ENCODE measurements at regions not wholly inside any gene's neighbourhood (a gene's known extent, or its start where the extent isn't known, plus 50 kb on each side); places are given as distances from the start of the nearest gene placed in this dataset.

DNA sequence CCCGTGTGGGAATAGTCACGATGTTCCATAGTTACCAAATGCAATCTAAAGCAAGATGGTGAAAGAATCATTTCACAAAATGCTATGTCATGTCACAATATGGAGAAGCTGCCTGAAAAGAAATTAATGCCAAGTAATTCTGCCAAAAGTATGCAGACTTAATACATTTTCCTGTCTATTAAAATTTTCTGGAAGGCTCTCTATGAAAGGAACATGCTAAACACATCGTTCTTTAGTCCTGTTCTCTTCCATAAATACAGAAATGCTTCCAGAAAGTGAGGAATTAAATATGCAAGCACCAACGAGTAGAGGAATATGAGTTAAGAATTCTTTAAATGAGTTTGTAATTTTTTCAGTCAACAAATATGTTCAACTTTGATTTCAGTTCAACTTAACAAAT, 266.8 kb upstream of the CRBN start:
- Mint-ChIP-seq H3K36me3 (ENCODE audit: low read depth) (no peaks in the 10 kb centered on the region), H3K27me3 (ENCODE audit: insufficient read depth) (peaks cover 2% of the 10 kb centered on the region), H3K9me3 (no peaks in the 10 kb centered on the region), H3K4me3 (no peak overlapping the region), H3K4me1 (no peaks in the 10 kb centered on the region), H3K27ac (no peak overlapping the region)
- TF ChIP-seq CTCF (conservative IDR thresholded peaks at IDR 0.05) = no peak
- Histone ChIP-seq H3K27me3 (ENCODE audit: control insufficient read depth, insufficient read depth, low read length, poor library complexity, severe bottlenecking) (no peaks in the 10 kb centered on the region), H3K27ac (ENCODE audit: low read depth, low read length) (no peak overlapping the region), H3K4me3 (ENCODE audit: low read length) (no peak overlapping the region), H3K36me3 (ENCODE audit: control insufficient read depth, insufficient read depth, low read length) (no peaks in the 10 kb centered on the region), H3K9ac (ENCODE audit: extremely low read depth, low read length, poor library complexity, severe bottlenecking) (no peak overlapping the region), H3K9me3 (ENCODE audit: control insufficient read depth, low read length) (no peaks in the 10 kb centered on the region), H3K4me1 (ENCODE audit: control insufficient read depth, insufficient read depth, low read length) (no peaks in the 10 kb centered on the region)
- WGBS, 2 experiments (ENCODE audit: insufficient coverage in 1 of 2, insufficient read length in 1 of 2) = 90 to 92% methylated on average over 2 to 4 of the region's 4 CpGs
- no peak for DNase-seq

GRCh38 chr3:3443482-3443881, 264.0 kb upstream of the CRBN start:
- Mint-ChIP-seq H3K27me3 (ENCODE audit: insufficient read depth) (peaks cover 2% of the 10 kb centered on the region), H3K27ac (peak overlapping the region; percentile 12), H3K9me3 (no peaks in the 10 kb centered on the region), H3K4me3 (no peak overlapping the region), H3K36me3 (ENCODE audit: low read depth) (no peaks in the 10 kb centered on the region), H3K4me1 (no peaks in the 10 kb centered on the region)
- 87 to 95% methylated on average over 2 of the region's 3 CpGs for WGBS, 2 experiments (ENCODE audit: insufficient coverage in 1 of 2, insufficient read length in 1 of 2)
- no peaks in the 10 kb centered on the region for H3K36me3 ChIP-seq (ENCODE audit: control insufficient read depth, insufficient read depth, low read length)
- H3K27me3 ChIP-seq (ENCODE audit: control insufficient read depth, insufficient read depth, low read length, poor library complexity, severe bottlenecking) = no peaks in the 10 kb centered on the region
- no peak for TF ChIP-seq CTCF (conservative IDR thresholded peaks at IDR 0.05)
- H3K4me3 ChIP-seq (ENCODE audit: low read length) = no peak overlapping the region
- no peaks in the 10 kb centered on the region for H3K4me1 ChIP-seq (ENCODE audit: control insufficient read depth, insufficient read depth, low read length)
- no peak for DNase-seq
- no peak overlapping the region for H3K9ac ChIP-seq (ENCODE audit: extremely low read depth, low read length, poor library complexity, severe bottlenecking)
- H3K27ac ChIP-seq (ENCODE audit: low read depth, low read length) = no peak overlapping the region
- no peaks in the 10 kb centered on the region for H3K9me3 ChIP-seq (ENCODE audit: control insufficient read depth, low read length)

GRCh38 chr3:3433711-3434110, 254.2 kb upstream of the CRBN start:
- Mint-ChIP-seq H3K4me1 (no peaks in the 10 kb centered on the region), H3K9me3 (no peaks in the 10 kb centered on the region), H3K4me3 (no peak overlapping the region), H3K27ac (no peak overlapping the region), H3K27me3 (ENCODE audit: insufficient read depth) (peaks cover 12% of the 10 kb centered on the region), H3K36me3 (ENCODE audit: low read depth) (no peaks in the 10 kb centered on the region)
- 88 to 95% methylated on average over 1 to 2 of the region's 2 CpGs for WGBS, 2 experiments (ENCODE audit: insufficient coverage in 1 of 2, insufficient read length in 1 of 2)
- no peak overlapping the region for H3K27ac ChIP-seq (ENCODE audit: low read depth, low read length)
- no peaks in the 10 kb centered on the region for H3K4me1 ChIP-seq (ENCODE audit: control insufficient read depth, insufficient read depth, low read length)
- no peaks in the 10 kb centered on the region for H3K36me3 ChIP-seq (ENCODE audit: control insufficient read depth, insufficient read depth, low read length)
- no peak overlapping the region for H3K4me3 ChIP-seq (ENCODE audit: low read length)
- H3K27me3 ChIP-seq (ENCODE audit: control insufficient read depth, insufficient read depth, low read length, poor library complexity, severe bottlenecking) = no peaks in the 10 kb centered on the region
- no peak for DNase-seq
- TF ChIP-seq CTCF (conservative IDR thresholded peaks at IDR 0.05) = no peak
- H3K9me3 ChIP-seq (ENCODE audit: control insufficient read depth, low read length) = no peaks in the 10 kb centered on the region
- no peak overlapping the region for H3K9ac ChIP-seq (ENCODE audit: extremely low read depth, low read length, poor library complexity, severe bottlenecking)
